Endothelial cell of umbilical vein (primary cell): ENCODE measurements at regions not wholly inside any gene's neighbourhood (a gene's known extent, or its start where the extent isn't known, plus 50 kb on each side); places are given as distances from the start of the nearest gene placed in this dataset.

Experiments used
- BruUV-seq: library from RNA; stranded (reverse); fragments of 400-500 nt; replicated peaks from 2 replicates; lab custom pipeline; 2021; lab: Mats Ljungman, UMichigan
- CTCF ChIA-PET: fragments of 300-600, 350-600 bp; sonication (Branson Sonifier 250); formaldehyde crosslinking; loops from one replicate; lab custom pipeline; 2021; ENCODE audit warnings: antibody characterized with exemption, inconsistent platforms; lab: Charles Lee
- POLR2A ChIA-PET: fragments of 300-600, 350-600 bp; sonication (Branson Sonifier 250); formaldehyde crosslinking; loops from one replicate; lab custom pipeline; 2021; ENCODE audit warnings: antibody characterized with exemption, inconsistent platforms; lab: Charles Lee
- DNase-seq: peaks from one replicate; pipeline ENCODE4 v3.0.0-alpha.2; 2011; ENCODE audit warnings: low read depth, low spot score
- FAIRE-seq: peaks from 2 replicates; lab custom pipeline; 2011; peaks lifted over from hg19 to GRCh38; lab: Jason Lieb, UNC
- H2AFZ ChIP-seq: 2 replicates; pipeline ENCODE4 v1.6.0; 2012; ENCODE audit warnings: low read depth, low read length, control low read depth, inconsistent platforms
- H3K27ac ChIP-seq: 2 replicates; pipeline ENCODE4 v1.5.1; 2011; ENCODE audit warnings: low read depth, mild to moderate bottlenecking, control low read depth, low read length, moderate library complexity; ENCODE audit not compliant: insufficient read depth
- H3K27me3 ChIP-seq, 2 experiments: 2 replicates each; pipeline versions ENCODE4 v1.6.0 to v1.6.1; 2011; ENCODE audit warnings: low read length in 2 of 2, mixed read lengths in 1 of 2; ENCODE audit not compliant: control insufficient read depth in 2 of 2, insufficient read depth in 2 of 2
- H3K36me3 ChIP-seq, 2 experiments: 2 replicates in 1 of 2; 3 replicates in 1 of 2; pipeline ENCODE4 v1.5.1; 2011; ENCODE audit warnings: low read length in 2 of 2, mild to moderate bottlenecking in 1 of 2, moderate library complexity in 1 of 2; ENCODE audit not compliant: control insufficient read depth in 2 of 2, insufficient read depth in 2 of 2; ENCODE audit errors: extremely low read depth in 1 of 2
- H3K4me1 ChIP-seq: 3 replicates; pipeline ENCODE4 v1.5.1; 2011; ENCODE audit warnings: mild to moderate bottlenecking, low read length; ENCODE audit not compliant: control insufficient read depth, insufficient read depth; ENCODE audit errors: extremely low read depth
- H3K4me2 ChIP-seq: 2 replicates; pipeline ENCODE4 v1.6.1; 2011; ENCODE audit warnings: low read length, control low read depth, mixed read lengths; ENCODE audit not compliant: insufficient read depth
- H3K4me3 ChIP-seq, 3 experiments: fragments of 200-600 bp in 1 of 3; sonication (generic), shearing (Covaris generic) in 1 of 3; replicated peaks in 1 of 3; 2 replicates each; pipeline ENCODE4 v1.5.1; 2011 to 2016; ENCODE audit warnings: control low read depth in 3 of 3, low read length in 3 of 3, mild to moderate bottlenecking in 2 of 3, inconsistent platforms in 1 of 3, low read depth in 1 of 3, moderate library complexity in 1 of 3; ENCODE audit not compliant: insufficient read depth in 1 of 3
- H3K79me2 ChIP-seq: 2 replicates; pipeline ENCODE4 v1.6.0; 2012; ENCODE audit warnings: low read length, inconsistent platforms; ENCODE audit not compliant: control insufficient read depth, insufficient read depth
- H3K9ac ChIP-seq: replicated peaks from 2 replicates; pipeline ENCODE3; 2011; ENCODE audit warnings: low read length, control low read depth; ENCODE audit not compliant: insufficient read depth; ENCODE audit errors: extremely low read depth
- H3K9me1 ChIP-seq: replicated peaks from 3 replicates; pipeline ENCODE4 v1.6.0; 2011; ENCODE audit warnings: mild to moderate bottlenecking, low read length; ENCODE audit not compliant: control insufficient read depth, insufficient read depth; ENCODE audit errors: extremely low read depth
- H3K9me3 ChIP-seq: replicated peaks from 2 replicates; pipeline ENCODE4 v1.5.1; 2012; ENCODE audit warnings: low read length, inconsistent platforms; ENCODE audit not compliant: control insufficient read depth, insufficient read depth
- H4K20me1 ChIP-seq: replicated peaks from 2 replicates; pipeline ENCODE3; 2011; ENCODE audit warnings: mild to moderate bottlenecking, low read length; ENCODE audit not compliant: control insufficient read depth, insufficient read depth; ENCODE audit errors: extremely low read depth
- EZH2 ChIP-seq: IDR thresholded peaks from 2 replicates; pipeline ENCODE4 v1.6.1; 2012; ENCODE audit warnings: borderline replicate concordance, low read depth, mild to moderate bottlenecking, moderate library complexity, low read length, inconsistent platforms; ENCODE audit not compliant: severe bottlenecking
- FOS ChIP-seq: IDR thresholded peaks from 2 replicates; pipeline ENCODE4 v1.6.1; 2011; ENCODE audit warnings: mild to moderate bottlenecking, low read length, moderate library complexity, borderline replicate concordance; ENCODE audit not compliant: insufficient read depth
- GATA2 ChIP-seq: IDR thresholded peaks from 2 replicates; pipeline ENCODE4 v1.7.0; 2011; ENCODE audit warnings: low read depth, mild to moderate bottlenecking, moderate library complexity, mixed read lengths, low read length; ENCODE audit not compliant: insufficient read length, insufficient read depth
- JUN ChIP-seq: IDR thresholded peaks from 2 replicates; pipeline ENCODE4 v1.6.1; 2011; ENCODE audit warnings: borderline replicate concordance, low read depth; ENCODE audit not compliant: insufficient read length, insufficient read depth
- MYC ChIP-seq: IDR thresholded peaks from one replicate; pipeline ENCODE4 v1.6.1; 2011; ENCODE audit warnings: mild to moderate bottlenecking, low read depth, low read length
- POLR2A ChIP-seq: IDR thresholded peaks from 2 replicates; pipeline ENCODE4 v1.6.1; 2012; ENCODE audit warnings: low read depth, mild to moderate bottlenecking, control low read depth, low read length
- POLR2AphosphoS5 ChIP-seq: IDR thresholded peaks from 2 replicates; pipeline ENCODE4 v1.6.1; 2012; ENCODE audit warnings: low read depth, mild to moderate bottlenecking, control low read depth, low read length, moderate library complexity; ENCODE audit not compliant: insufficient read depth
- dilution Hi-C: fragments of 300-500 bp; cut with MboI; formaldehyde crosslinking; loops from one replicate; pipeline ENCODE4 v1.15.0; 2019; ENCODE audit warnings: low sequenced_read_pairs; ENCODE audit not compliant: extremely low pct_ligation_motif_present
- intact Hi-C: fragments of 100-400 bp; cut with micrococcal nuclease; formaldehyde crosslinking; loops from one replicate; pipeline ENCODE4 v1.10.0; 2022
- TF ChIP-seq, protein P1 (sequence below): IDR thresholded peaks from 2 replicates; pipeline ENCODE4 v1.6.1; 2011; ENCODE audit not compliant: insufficient read depth, insufficient read length
- TF ChIP-seq, protein P2 (sequence below), 2 donors: IDR thresholded peaks; 1 replicate in 1 of 2; 2 replicates in 1 of 2; pipeline ENCODE4 v1.5.1; 2011; ENCODE audit warnings: low read length in 2 of 2, mild to moderate bottlenecking in 2 of 2, moderate library complexity in 2 of 2, control low read depth in 1 of 2, inconsistent platforms in 1 of 2, low read depth in 1 of 2; ENCODE audit not compliant: insufficient read depth in 1 of 2; ENCODE audit errors: extremely low read depth in 1 of 2

DNA sequence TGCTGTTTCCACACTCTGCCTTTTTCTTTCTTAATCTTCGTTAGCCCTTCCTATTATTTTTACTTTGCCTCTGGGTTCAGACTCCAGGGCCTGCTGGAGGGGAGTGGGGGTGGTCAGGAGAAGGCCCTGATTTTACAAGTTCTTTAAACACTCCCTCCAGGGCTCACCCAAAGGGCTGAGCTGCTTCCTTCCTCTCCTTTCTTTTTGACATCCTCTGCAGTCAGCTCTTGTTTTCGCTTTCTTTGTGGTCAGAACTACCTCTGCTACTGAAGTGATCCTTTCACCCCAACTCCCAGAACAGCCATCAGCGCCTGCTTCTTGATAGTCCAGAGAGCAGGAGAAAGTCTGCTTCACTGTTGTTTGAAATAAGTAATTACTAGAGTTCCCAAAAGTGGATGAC lies 925.7 kb downstream of the EPHA4 start:
- ChIA-PET POLR2A (no interaction called here), CTCF (no interaction called here)
- no peaks in the 10 kb centered on the region for H3K9me3 ChIP-seq
- no peak overlapping the region for H2AFZ ChIP-seq
- H3K79me2 ChIP-seq = no peaks in the 10 kb centered on the region
- H4K20me1 ChIP-seq = no peaks in the 10 kb centered on the region
- H3K4me1 ChIP-seq = no peaks in the 10 kb centered on the region
- H3K36me3 ChIP-seq = no peaks in the 10 kb centered on the region
- FAIRE-seq = no peak
- intact Hi-C loops (no loop called here), dilution Hi-C loops (no loop called here)
- no peaks in the 10 kb centered on the region for H3K9me1 ChIP-seq
- DNase-seq = no peak
- no peaks in the 10 kb centered on the region for H3K27me3 ChIP-seq
- no peak overlapping the region for H3K9ac ChIP-seq
- no peak overlapping the region for H3K27ac ChIP-seq
- no TSS peak for BruUV-seq
- no peak overlapping the region for H3K4me2 ChIP-seq
- no peak for TF ChIP-seq MYC
- no peak for TF ChIP-seq EZH2
- no peak for TF ChIP-seq POLR2A
- TF ChIP-seq, protein P1, sequence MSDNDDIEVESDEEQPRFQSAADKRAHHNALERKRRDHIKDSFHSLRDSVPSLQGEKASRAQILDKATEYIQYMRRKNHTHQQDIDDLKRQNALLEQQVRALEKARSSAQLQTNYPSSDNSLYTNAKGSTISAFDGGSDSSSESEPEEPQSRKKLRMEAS = no peak
- TF ChIP-seq POLR2AphosphoS5 = no peak
- TF ChIP-seq JUN = no peak
- no peak for TF ChIP-seq FOS
- no peak overlapping the region for H3K4me3 ChIP-seq

DNA sequence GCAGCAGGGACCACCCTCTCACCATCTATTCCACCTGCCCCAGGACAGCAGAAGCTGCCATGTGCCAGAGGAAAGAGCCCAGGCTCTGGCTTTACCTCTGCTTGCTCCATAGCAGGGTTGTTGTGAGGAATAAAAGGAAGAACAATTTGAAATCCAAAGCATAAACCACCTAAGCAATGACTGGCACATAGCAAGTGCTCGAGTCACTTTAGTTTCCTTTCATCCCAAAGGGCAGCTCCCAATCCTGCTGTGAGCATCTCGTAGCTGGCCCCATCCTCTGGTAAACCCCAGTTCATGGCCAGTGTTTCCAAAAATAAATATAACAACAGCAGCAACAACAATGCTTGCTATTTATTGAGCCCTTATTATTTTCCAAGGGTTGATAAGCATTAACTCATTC lies 923.5 kb downstream of the EPHA4 start:
- FAIRE-seq = no peak

More for the DNA sequence above, 923.5 kb downstream of the EPHA4 start:
- intact Hi-C loops = no loop called here
- dilution Hi-C loops = no loop called here
- ChIA-PET POLR2A (no interaction called here), CTCF (no interaction called here)
- Histone ChIP-seq H3K4me2 (no peak overlapping the region), H3K79me2 (no peaks in the 10 kb centered on the region), H3K27me3 (no peaks in the 10 kb centered on the region), H2AFZ (no peak overlapping the region), H3K4me3 (no peak overlapping the region), H3K27ac (no peak overlapping the region), H3K4me1 (no peaks in the 10 kb centered on the region), H4K20me1 (no peaks in the 10 kb centered on the region), H3K9ac (no peak overlapping the region), H3K9me1 (no peaks in the 10 kb centered on the region), H3K36me3 (no peaks in the 10 kb centered on the region), H3K9me3 (no peaks in the 10 kb centered on the region)
- DNase-seq = no peak
- no TSS peak for BruUV-seq
- TF ChIP-seq, protein P2, sequence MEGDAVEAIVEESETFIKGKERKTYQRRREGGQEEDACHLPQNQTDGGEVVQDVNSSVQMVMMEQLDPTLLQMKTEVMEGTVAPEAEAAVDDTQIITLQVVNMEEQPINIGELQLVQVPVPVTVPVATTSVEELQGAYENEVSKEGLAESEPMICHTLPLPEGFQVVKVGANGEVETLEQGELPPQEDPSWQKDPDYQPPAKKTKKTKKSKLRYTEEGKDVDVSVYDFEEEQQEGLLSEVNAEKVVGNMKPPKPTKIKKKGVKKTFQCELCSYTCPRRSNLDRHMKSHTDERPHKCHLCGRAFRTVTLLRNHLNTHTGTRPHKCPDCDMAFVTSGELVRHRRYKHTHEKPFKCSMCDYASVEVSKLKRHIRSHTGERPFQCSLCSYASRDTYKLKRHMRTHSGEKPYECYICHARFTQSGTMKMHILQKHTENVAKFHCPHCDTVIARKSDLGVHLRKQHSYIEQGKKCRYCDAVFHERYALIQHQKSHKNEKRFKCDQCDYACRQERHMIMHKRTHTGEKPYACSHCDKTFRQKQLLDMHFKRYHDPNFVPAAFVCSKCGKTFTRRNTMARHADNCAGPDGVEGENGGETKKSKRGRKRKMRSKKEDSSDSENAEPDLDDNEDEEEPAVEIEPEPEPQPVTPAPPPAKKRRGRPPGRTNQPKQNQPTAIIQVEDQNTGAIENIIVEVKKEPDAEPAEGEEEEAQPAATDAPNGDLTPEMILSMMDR (IDR thresholded peaks at IDR 0.05; ENCODE audit: extremely low read depth in 1 of 2, insufficient read depth in 1 of 2, low read depth in 1 of 2, low read length in 2 of 2) = no peak
- TF ChIP-seq MYC = no peak
- TF ChIP-seq POLR2AphosphoS5 = no peak
- no peak for TF ChIP-seq GATA2
- no peak for TF ChIP-seq EZH2
- no peak for TF ChIP-seq POLR2A
- TF ChIP-seq JUN = no peak
- TF ChIP-seq, protein P1 = no peak
- TF ChIP-seq FOS = no peak
